HG03571 (cell line): ENCODE measurements at regions not wholly inside any gene's neighbourhood (a gene's known extent, or its start where the extent isn't known, plus 50 kb on each side); places are given as distances from the start of the nearest gene placed in this dataset.
"Not testable (repeated sequence)": the region's sequence is repeated elsewhere in the genome, so short reads cannot be mapped to it uniquely, and the experiment has no call there.

Experiments
- ATAC-seq: cut with Tn5 transposase; IDR thresholded peaks from one replicate; pipeline ENCODE4 v1.9.1; 2021; ENCODE audit not compliant: unreplicated experiment

DNA sequence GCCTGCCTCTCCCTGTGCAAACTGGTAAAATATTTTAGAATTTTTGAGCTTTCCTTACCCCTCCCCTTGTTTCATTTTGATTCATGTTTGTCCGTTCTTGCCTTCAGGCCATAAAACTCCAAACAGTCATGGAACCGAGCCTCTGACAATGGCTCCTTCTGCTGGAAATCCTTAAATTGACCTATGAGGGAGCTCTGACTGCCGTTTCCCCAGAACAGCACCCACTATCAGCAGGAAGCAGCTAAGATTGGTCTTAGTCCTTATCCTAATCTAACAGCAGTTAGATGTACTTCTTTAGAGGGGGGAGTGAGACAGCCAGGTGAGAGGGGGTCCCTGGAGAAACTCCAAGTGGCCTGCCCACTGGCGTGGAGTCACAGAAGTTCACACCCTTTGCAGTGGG lies 106.7 kb downstream of the FAM174A start:
- no peak for ATAC-seq

DNA sequence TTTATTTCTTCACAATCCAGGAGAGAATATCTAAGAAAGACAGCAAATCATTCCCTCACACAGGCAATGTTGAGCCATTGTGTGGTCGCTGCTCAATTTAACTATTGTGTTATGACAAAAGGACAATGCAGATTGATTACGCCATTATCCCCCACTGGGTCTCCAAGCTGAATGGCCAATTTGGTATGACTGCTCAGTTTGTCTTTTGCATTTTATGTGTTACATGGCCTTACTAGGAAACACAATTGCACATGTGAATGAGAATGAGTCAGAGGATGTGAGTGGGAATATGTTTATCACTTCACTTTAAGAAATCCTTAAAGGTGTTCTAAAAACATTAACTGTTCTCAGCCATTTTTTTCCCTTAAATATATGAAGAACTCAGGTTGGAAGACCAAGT lies 108.3 kb downstream of the FAM174A start:
- ATAC-seq = no peak

DNA sequence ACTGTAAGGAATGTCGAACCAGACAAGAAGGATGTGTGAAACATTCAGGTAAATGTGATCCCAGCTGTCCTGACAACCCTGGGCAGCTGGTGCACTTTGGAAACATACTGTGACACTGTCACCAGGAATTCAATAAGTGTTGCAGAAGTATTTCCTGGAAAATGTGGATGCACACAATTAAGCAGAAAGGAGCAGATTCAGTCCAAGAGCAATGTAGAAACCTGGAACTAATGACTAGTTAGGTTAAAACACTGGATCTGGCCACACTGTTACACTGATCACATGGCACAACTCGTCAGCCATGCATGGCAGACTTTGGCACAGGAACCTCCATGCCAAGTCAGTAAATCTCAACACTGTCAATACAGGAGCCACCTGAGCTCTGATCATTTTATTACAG lies 109.0 kb downstream of the FAM174A start:
- ATAC-seq = no peak

DNA sequence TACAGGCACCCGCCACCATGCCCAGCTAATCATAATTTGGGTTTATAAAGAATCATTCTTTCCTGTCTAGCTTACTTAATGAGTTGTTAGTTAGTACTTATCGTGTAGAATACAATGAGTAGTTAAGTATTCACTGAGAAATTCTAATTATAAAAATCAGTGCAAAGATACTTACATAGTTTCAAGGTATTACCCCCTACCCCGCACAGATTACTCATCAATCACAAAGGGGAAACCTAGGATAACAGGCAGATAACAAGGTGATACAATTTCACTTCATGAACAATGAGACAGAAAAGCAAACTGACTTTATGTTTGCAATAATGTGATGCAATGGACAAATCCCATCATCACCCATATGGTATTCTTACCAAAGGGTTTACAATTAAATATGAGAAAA lies 109.6 kb downstream of the FAM174A start:
- ATAC-seq = no peak

DNA sequence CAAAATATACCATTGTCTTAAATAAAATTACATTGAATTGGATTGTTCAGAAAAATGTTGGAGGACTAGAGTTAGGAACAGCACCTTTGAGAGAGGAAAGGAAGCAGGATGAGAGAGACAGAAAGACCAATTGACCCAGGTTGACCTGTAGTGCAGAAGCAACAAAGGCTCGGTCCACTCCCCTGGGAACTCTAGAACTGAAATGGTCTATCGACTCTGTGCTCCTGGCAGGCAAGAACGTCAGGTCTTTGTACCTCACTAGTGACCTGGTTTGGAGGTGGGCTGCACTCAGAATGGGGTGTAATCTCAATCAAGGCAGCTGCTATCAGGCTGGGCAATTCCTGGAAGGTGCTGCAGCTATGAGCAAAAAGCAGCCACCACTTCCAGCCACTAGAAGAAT lies 110.8 kb downstream of the FAM174A start:
- ATAC-seq = no peak

DNA sequence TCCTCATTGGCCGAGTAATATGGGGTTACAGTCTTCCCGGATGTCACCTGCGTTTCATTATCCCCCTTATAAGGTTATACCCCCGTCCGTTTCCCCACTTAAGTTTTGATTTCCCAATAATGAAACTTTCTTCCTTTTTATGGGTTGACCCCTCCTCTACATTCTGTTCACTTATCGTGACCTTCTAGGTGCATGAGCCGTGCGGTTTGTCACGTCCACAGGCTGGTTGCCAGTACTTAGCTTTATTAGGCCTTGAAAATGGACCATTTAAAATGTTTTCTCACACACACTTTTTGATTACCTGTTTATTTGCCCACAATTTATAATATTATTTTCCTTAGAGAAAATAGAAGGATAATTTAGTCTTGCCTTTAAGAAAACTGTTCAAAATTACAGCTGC lies 111.5 kb downstream of the FAM174A start:
- ATAC-seq = no peak

DNA sequence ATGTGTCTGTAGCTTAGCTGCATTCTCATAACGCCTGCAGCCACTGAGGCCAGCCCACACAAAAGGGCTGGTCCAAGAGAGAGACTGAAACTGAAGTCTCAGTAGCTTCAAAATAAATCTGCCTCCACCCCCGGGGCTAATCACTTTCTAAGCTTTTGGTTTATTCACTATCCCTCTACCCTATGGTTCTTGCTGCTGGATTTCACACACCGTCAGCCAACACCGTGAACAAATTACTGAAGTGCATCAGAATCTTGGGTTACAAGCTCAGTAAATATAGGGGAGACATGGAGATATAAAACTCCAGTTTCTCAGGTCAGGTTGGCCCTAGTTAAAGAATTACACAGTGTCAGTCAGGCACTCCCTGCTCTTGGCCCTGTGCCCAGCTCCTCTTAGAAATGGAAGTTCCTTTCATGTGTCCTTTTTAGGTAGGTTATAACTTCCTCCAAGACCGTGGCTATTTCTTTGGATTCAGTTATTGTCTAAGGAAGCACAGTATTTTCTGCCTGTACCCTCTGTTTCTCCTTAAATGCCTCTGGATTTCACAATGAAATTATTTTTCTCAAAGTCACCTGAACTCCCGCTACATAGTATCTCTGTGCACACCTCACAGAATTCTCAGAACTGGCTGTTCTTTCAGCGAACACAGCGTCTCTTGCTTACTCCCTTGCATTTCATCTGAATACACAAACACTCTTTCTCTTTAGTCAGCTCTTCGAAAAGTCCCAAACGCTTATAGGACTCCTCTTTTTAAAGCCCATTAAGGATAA lies 112.5 kb downstream of the FAM174A start:
- peak; percentile 79 for ATAC-seq

DNA sequence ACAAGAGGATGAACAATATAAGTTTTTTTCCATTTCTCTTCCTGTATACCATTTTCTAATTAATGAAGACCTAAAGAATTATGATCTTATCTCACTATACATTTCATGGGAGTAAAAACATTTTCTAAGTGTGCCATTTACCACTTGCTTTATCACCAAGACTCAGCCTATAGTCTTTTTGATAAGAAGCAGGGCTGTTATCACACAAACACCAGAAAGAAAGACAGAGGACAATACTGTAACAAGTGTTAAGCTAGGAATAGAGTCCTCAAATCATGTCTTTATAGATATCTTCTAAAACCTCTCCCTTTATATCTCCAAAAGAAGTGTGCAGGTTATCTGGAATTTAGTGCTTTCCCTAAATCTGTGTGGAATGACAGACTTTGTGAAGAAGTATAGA lies 119.7 kb downstream of the FAM174A start:
- ATAC-seq = no peak

DNA sequence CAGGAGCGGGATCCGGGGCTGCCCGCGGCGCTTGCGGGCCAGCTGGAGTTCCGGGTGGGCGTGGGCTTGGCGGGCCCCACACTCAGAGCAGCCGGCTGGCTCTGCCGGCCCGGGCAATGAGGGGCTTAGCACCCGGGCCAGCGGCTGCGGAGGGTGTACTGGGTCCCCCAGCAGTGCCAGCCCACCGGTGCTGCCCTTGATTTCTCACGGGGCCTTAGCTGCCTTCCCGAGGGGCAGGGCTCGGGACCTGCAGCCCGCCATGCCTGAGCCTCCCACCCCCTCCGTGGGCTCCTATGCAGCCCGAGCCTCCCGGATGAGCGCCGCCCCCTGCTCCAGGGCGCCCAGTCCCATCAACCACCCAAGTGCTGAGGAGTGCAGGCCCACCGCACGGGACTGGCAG lies 121.6 kb downstream of the FAM174A start:
- not testable (repeated sequence) for ATAC-seq

DNA sequence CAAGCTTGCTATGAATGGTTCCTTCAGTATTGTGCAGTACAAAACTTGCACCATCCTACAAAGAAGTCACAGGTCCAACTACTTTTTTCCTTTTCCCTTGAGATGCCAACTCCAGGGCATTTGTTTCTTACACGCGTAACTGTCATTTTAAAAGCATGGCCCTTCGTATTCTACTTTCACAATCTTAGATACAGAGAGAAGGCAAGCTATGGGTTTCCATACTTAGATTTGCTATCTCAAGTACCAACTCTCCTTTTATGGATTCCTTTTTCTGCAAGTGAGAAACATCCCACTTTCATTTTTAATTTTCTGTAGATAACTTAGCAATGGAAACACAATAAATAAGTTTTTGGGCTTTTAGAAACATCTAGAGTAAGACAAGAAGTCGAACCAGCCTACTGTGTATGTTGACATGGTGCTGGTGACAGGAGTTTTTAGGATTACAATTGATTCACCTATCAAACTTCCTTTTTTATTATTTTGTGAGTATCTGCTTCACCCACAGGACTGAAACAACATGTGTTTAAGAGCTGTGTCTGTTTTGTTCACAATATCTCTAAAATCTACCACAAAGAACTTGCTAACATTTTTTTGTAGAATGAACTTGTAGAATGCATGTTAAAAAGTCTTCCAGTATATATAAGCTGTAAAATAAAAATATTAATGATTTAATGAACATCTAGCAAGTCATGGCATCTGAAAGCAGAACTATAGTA lies 124.1 kb downstream of the FAM174A start:
- ATAC-seq = no peak

DNA sequence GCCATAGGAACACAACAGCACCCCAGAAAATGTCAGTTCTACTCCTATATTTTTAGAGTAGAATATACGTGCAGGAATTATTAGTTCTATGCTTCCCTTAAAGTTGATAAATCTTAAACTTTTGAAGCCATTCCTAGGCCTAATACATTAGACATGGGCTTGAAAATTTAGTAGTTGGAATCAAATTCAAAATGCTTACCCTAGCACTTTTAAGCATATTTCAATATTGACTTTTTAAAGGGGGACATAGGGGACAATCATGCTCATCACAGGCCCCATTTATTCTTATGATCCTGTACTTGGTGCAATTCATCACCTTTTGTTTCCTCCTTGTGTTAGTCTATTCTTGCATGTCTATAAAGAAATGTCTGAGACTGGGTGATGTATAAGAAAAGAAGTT lies 129.0 kb downstream of the FAM174A start:
- ATAC-seq = no peak

DNA sequence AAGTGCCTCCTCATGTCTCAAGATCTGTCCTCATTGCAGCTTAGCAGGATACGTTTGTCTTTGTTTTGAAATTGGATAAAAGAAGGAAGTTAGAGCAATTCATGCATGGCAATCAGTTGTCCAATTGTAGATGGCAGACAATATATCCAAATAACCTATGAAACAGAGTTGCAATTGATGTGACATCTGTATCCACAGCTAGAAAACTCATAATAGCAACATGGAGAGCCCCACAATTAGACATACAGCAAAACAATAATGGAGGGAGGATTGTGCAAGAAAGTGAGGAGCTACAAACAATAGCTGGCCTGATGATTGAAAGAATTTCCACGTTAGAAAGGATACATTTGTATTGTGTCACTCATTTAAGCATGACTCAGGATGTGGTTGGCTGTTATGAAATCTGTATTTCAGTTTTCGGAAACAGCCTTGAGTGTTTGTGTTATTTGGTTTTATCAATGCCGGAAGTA lies 132.0 kb downstream of the FAM174A start:
- ATAC-seq = peak; percentile 75

DNA sequence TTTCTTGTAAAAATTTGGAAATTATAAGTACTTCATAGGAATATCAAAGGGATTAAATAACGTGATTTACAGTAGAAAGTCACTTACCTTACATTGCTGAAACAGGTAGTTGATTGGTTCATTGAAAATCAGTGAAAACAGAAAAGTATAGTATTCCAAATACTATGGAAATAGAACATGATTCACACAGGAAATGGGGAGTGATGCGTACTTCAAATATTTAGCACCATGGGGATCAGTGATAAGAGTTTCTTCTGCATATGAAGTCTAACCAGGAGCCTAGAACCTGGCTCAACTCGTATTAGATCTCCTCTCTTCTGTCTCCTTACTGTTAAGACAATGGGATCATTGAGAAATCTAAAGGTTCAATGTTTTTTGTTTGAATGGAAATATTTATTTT lies 133.3 kb downstream of the FAM174A start:
- no peak for ATAC-seq

DNA sequence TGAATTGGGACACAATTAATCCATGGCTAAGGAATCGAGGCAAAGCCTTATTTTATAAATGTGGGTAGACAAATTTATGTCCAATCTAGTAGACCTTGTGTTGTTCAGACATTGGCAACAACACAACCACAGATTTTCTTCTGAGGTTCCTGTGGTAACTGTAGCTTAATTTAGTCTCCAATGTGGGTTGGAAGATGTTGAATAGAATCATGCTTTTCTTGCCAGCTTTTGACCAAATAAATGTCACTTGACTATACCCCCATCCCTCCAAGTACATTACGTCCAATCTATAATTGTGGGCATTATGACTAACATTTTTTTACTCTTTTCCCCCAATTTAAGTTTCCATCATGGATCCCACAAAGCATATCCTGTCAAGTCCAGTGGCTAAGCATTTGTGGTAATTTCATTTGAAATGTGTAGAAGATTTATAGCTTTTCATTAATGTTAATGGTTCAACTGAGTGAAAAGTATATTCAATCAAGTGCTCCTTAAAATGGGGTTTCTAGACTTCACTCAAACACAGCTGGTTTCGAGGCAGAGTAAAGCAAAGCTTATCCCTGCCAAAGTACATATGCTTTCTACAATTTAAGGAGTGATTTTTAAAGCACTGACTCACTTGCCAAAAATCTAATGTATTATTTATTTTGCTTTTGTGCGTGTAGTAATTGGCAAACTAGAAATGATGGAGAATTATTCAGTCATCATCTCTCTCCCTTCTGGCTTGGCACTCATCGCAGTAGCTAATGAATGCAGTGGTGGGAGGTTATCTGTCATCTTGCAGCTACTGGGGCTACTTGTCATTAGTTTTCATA lies 141.8 kb downstream of the FAM174A start:
- no peak for ATAC-seq

DNA sequence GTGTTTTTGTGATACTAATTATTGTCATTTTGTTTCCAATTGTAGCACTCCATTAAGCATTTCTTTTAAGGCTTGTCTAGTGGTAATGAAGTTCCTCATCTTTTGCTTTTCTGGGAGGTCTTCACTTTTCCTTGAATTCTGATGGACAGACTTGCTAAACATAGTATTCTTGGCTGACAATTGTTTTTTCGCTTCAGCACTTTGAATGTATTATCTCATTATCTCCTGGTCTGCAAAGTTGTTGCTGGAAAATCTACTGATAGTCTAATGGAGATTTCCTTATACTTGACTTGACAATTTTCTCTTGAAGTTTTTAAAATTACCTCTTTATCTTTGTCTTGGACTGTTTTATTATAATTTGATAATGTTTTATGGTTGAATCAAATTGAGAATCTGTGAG lies 147.5 kb downstream of the FAM174A start:
- no peak for ATAC-seq

DNA sequence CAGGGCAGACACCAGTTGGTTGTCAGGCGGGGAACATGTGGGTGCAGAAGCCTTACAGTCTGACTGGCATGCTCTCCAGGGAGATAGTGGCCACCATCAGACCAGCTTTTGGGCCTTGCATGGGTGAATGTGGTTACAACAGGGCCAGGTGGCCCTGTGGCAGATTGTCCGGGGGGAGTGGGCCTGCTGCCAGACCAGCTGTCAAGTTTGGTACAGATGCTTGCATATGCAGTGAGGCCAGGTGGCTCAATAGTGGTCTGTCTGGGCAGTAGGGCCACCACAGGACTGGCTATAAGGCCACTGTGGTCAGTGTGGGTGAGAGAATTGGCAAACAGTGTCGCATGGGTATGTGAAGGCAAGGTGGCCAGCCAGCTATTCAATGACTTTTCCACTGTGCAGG lies 148.7 kb downstream of the FAM174A start:
- no peak for ATAC-seq

DNA sequence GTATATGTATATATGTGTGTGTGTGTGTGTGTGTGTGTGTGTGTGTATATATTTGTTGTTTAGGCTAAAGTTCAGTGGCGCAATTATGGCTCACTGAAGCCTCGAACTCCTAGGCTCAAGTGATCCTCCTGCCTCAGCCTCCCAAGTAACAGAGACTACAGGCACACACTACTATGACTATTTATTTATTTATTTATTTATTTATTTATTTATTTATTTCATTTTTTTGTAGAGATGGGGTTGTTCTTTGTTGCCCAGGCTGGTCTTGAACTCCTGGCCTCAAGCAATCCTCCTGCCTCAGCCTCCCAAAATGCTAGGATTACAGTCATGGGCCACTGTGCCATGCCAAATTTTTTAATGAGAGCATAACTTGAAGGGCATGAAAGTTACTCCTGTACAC lies 149.9 kb downstream of the FAM174A start:
- not testable (repeated sequence) for ATAC-seq

DNA sequence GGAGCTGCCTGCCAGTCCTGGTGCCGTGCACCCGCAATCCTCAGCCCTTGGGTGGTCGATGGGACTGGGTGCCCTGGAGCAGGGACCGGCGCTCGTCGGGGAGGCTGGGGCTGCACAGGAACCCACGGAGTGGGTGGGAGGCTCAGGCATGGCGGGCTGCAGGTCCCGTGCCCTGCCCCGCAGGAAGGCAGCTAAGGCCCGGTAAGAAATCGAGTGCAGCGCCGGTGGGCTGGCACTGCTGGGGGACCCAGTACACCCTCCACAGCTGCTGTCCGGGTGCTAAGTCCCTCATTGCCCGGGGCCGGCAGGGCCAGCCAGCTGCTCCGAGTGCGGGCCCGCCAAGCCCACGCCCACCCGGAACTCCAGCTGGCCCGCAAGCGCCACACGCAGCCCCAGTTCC lies 153.7 kb downstream of the FAM174A start:
- not testable (repeated sequence) for ATAC-seq

DNA sequence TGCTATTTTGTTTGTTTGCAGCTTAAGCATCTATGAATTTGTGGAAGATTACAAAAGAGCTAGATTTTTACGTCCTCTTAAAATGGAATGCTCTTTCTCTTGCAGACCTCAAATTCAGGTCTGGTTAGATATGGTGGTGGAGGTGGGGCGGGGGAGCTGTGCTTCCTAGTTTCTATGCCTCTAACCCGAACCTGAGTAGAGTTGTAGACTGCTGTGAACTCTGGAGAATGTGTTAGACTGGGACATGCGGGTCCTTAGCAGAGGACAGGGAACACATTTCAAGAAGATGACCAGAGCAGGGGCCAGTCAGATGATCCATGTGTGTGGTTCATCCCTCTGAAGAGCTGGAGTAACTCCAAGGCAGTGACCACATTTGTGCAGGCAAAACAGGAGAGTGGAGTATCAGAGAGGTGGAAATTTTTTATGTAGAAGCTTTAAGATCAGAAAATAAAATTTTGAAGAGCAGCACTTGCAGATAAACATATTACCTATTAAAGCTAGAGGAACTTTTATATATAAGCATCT lies 154.9 kb downstream of the FAM174A start:
- no peak for ATAC-seq

DNA sequence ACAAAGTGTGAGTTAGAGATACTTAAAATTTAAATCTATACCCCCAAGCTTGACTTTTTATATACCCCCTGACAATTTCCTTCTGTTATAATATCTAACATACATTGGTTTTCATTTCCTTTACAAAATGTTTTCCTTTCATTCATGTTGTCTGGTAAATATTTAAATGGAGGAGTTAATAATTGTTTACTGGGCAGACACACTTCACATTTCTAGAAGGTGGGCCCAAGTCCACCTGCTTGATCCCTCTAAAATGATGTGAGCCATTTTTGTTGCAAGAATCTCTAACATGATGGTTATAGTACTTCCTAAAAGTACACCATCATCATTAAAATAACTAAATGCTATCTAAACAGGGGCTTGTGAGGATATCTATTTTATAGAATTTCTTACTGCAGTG lies 155.9 kb downstream of the FAM174A start:
- ATAC-seq = no peak

DNA sequence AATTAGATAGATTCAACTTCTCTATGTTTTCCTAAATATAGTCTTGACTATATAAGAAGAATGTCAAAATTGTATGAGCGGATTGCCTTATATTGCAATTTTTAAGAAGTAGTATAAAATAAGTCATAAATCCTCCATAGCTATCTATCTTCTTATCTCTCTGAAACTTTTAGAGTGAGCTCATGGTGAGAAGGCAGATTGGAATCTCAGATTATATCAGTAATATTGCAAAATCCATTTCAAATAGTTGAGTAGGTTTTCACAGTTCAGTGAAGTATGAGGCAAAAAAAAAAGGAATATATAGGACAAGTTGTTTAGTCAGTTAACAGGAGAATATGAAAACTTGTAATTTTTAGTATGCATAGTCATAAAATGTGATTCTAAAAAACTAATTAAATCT lies 156.4 kb downstream of the FAM174A start:
- no peak for ATAC-seq
